ENCODE measurements at regions not wholly inside any gene's neighbourhood (a gene's known extent, or its start where the extent isn't known, plus 50 kb on each side); places are given as distances from the start of the nearest gene placed in this dataset.
"Not testable (repeated sequence)": the region's sequence is repeated elsewhere in the genome, so short reads cannot be mapped to it uniquely, and the experiment has no call there.

GRCh38 chr3:110473405-110473804, 598.2 kb upstream of the NECTIN3 start:
- DNase-seq (ENCODE audit: low spot score): no peak

GRCh38 chr3:110474397-110474796, 597.2 kb upstream of the NECTIN3 start:
- no peak for DNase-seq (ENCODE audit: low spot score)

GRCh38 chr3:110478377-110479054, 593.1 kb upstream of the NECTIN3 start:
- DNase-seq (ENCODE audit: low spot score): no peak

- DNase-seq (ENCODE audit: low spot score): no peak
Measured at GRCh38 chr3:110479731-110480130, 591.9 kb upstream of the NECTIN3 start.

- DNase-seq (ENCODE audit: low spot score): no peak
Measured at GRCh38 chr3:110485389-110485788, 586.2 kb upstream of the NECTIN3 start.

- DNase-seq (ENCODE audit: low spot score): no peak
Measured at GRCh38 chr3:110487840-110488239, 583.8 kb upstream of the NECTIN3 start.

GRCh38 chr3:110491413-110491812, 580.2 kb upstream of the NECTIN3 start:
- DNase-seq (ENCODE audit: low spot score): no peak

- DNase-seq (ENCODE audit: low spot score): no peak
Measured at GRCh38 chr3:110492876-110493275, 578.7 kb upstream of the NECTIN3 start.

- DNase-seq (ENCODE audit: low spot score): no peak
Measured at GRCh38 chr3:110493438-110494092, 578.1 kb upstream of the NECTIN3 start.

GRCh38 chr3:110494093-110494490, 577.5 kb upstream of the NECTIN3 start:
- DNase-seq (ENCODE audit: low spot score): no peak

- no peak for DNase-seq (ENCODE audit: low spot score)
Measured at GRCh38 chr3:110494728-110495127, 576.9 kb upstream of the NECTIN3 start.

GRCh38 chr3:110495201-110495927, 576.3 kb upstream of the NECTIN3 start:
- no peak for DNase-seq (ENCODE audit: low spot score)

- DNase-seq (ENCODE audit: low spot score): no peak
Measured at GRCh38 chr3:110504401-110504800, 567.2 kb upstream of the NECTIN3 start.

GRCh38 chr3:110504901-110505300, 566.7 kb upstream of the NECTIN3 start:
- DNase-seq (ENCODE audit: low spot score): no peak

- no peak for DNase-seq (ENCODE audit: low spot score)
Measured at GRCh38 chr3:110506890-110507289, 564.7 kb upstream of the NECTIN3 start.

GRCh38 chr3:110507570-110507969, 564.0 kb upstream of the NECTIN3 start:
- not testable (repeated sequence) for DNase-seq (ENCODE audit: low spot score)

GRCh38 chr3:110512961-110513360, 558.7 kb upstream of the NECTIN3 start:
- DNase-seq (ENCODE audit: low spot score): no peak

GRCh38 chr3:110518031-110518430, 553.6 kb upstream of the NECTIN3 start:
- DNase-seq (ENCODE audit: low spot score): no peak

GRCh38 chr3:110519071-110519470, 552.5 kb upstream of the NECTIN3 start:
- no peak for DNase-seq (ENCODE audit: low spot score)

- DNase-seq (ENCODE audit: low spot score): peak; percentile 56
Measured at GRCh38 chr3:110521019-110521418, 550.6 kb upstream of the NECTIN3 start.

- not testable (repeated sequence) for DNase-seq (ENCODE audit: low spot score)
Measured at GRCh38 chr3:110525558-110526064, 546.0 kb upstream of the NECTIN3 start.

- peak; percentile 69 for DNase-seq (ENCODE audit: low spot score)
Measured at GRCh38 chr3:110526777-110527727, 544.6 kb upstream of the NECTIN3 start.

All from AG08395 (cell line).